ENCODE measurements at regions not wholly inside any gene's neighbourhood (a gene's known extent, or its start where the extent isn't known, plus 50 kb on each side); places are given as distances from the start of the nearest gene placed in this dataset.

- FAIRE-seq (no peak), DNase-seq (ENCODE audit: low spot score in 2 of 2) (no peak)
These were observed 164.3 kb downstream of the NTMT2 start for GRCh38 chr1:170310014-170310405.

- no peak for FAIRE-seq
These were observed 165.2 kb downstream of the NTMT2 start for GRCh38 chr1:170310951-170311350.

GRCh38 chr1:170313306-170313705, 167.5 kb downstream of the NTMT2 start:
- DNase-seq (ENCODE audit: low spot score in 2 of 2) (no peak), FAIRE-seq (no peak)

More at GRCh38 chr1:170310951-170311350, 165.2 kb downstream of the NTMT2 start:
- no peak for DNase-seq (ENCODE audit: low spot score in 2 of 2)

GRCh38 chr1:170316270-170316669, 170.5 kb downstream of the NTMT2 start:
- DNase-seq (ENCODE audit: low spot score in 2 of 2) (no peak), FAIRE-seq (no peak)

GRCh38 chr1:170318141-170318540, 172.4 kb downstream of the NTMT2 start:
- FAIRE-seq (peak; percentile 17), DNase-seq (ENCODE audit: low spot score in 2 of 2) (no peak)

GRCh38 chr1:170318736-170319135, 173.0 kb downstream of the NTMT2 start:
- no peak for DNase-seq (ENCODE audit: low spot score in 2 of 2)
- FAIRE-seq: no peak

- FAIRE-seq: no peak
These were observed 175.4 kb downstream of the NTMT2 start for GRCh38 chr1:170321113-170321512.

GRCh38 chr1:170326186-170326585, 180.4 kb downstream of the NTMT2 start:
- FAIRE-seq: no peak
- no peak for DNase-seq (ENCODE audit: low spot score in 2 of 2)

More at GRCh38 chr1:170321113-170321512, 175.4 kb downstream of the NTMT2 start:
- no peak for DNase-seq (ENCODE audit: low spot score in 2 of 2)

- FAIRE-seq (no peak), DNase-seq (ENCODE audit: low spot score in 2 of 2) (no peak)
These were observed 187.0 kb downstream of the NTMT2 start for GRCh38 chr1:170332801-170333200.

- DNase-seq (ENCODE audit: low spot score in 2 of 2) (no peak), FAIRE-seq (no peak)
These were observed 191.7 kb downstream of the NTMT2 start for GRCh38 chr1:170337413-170337994.

GRCh38 chr1:170339534-170339933, 192.4 kb upstream of the GORAB start:
- no peak for FAIRE-seq
- no peak for DNase-seq (ENCODE audit: low spot score in 2 of 2)

GRCh38 chr1:170340308-170340707, 191.7 kb upstream of the GORAB start:
- DNase-seq (ENCODE audit: low spot score in 2 of 2) (no peak), FAIRE-seq (no peak)

- DNase-seq (ENCODE audit: low spot score in 2 of 2) (no peak), FAIRE-seq (no peak)
These were observed 180.5 kb upstream of the GORAB start for GRCh38 chr1:170351366-170351946.

GRCh38 chr1:170354246-170354645, 177.7 kb upstream of the GORAB start:
- no peak for FAIRE-seq

GRCh38 chr1:170354690-170355089, 177.3 kb upstream of the GORAB start:
- FAIRE-seq (no peak), DNase-seq (ENCODE audit: low spot score in 2 of 2) (no peak)

More at GRCh38 chr1:170354246-170354645, 177.7 kb upstream of the GORAB start:
- no peak for DNase-seq (ENCODE audit: low spot score in 2 of 2)

- FAIRE-seq (no peak), DNase-seq (ENCODE audit: low spot score in 2 of 2) (no peak)
These were observed 176.6 kb upstream of the GORAB start for GRCh38 chr1:170355267-170355801.

GRCh38 chr1:170356585-170356984, 175.4 kb upstream of the GORAB start:
- FAIRE-seq (no peak), DNase-seq (ENCODE audit: low spot score in 2 of 2) (no peak)

GRCh38 chr1:170357750-170358149, 174.2 kb upstream of the GORAB start:
- FAIRE-seq (no peak), DNase-seq (ENCODE audit: low spot score in 2 of 2) (no peak)

- no peak for DNase-seq (ENCODE audit: low spot score in 2 of 2)
- FAIRE-seq: no peak
These were observed 171.4 kb upstream of the GORAB start for GRCh38 chr1:170360601-170361000.

- DNase-seq (ENCODE audit: low spot score in 2 of 2): no peak
These were observed 166.6 kb upstream of the GORAB start for GRCh38 chr1:170365331-170365730.

GRCh38 chr1:170366980-170367379, 165.0 kb upstream of the GORAB start:
- DNase-seq (ENCODE audit: low spot score in 2 of 2) (no peak), FAIRE-seq (no peak)

More at GRCh38 chr1:170365331-170365730, 166.6 kb upstream of the GORAB start:
- FAIRE-seq: no peak

- DNase-seq (ENCODE audit: low spot score in 2 of 2) (no peak), FAIRE-seq (no peak)
These were observed 164.4 kb upstream of the GORAB start for GRCh38 chr1:170367615-170368014.

All from frontal cortex (tissue), 3 donors.